ENCODE measurements at regions not wholly inside any gene's neighbourhood (a gene's known extent, or its start where the extent isn't known, plus 50 kb on each side); places are given as distances from the start of the nearest gene placed in this dataset.

DNA sequence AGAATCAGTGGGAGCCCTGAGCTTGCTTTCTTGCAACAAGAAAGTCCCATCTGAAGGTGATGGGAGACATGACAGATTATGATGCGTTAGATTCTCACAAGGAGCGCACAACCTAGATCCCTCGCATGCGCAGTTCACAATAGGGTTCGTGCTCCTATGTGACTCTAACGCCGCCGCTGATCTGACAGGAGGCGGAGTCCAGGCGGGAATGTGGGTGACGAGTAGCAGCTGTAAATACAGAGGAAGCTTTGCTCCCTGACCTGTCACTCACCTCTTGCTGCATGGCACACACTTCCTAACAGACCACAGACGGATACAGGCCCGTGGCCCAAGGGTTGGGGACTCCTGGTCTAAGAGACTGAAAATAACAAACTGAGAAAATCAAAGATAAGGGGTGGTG is 1163.4 kb upstream of the AUTS2 start:
- DNase-seq (ENCODE audit: low spot score) = no peak

DNA sequence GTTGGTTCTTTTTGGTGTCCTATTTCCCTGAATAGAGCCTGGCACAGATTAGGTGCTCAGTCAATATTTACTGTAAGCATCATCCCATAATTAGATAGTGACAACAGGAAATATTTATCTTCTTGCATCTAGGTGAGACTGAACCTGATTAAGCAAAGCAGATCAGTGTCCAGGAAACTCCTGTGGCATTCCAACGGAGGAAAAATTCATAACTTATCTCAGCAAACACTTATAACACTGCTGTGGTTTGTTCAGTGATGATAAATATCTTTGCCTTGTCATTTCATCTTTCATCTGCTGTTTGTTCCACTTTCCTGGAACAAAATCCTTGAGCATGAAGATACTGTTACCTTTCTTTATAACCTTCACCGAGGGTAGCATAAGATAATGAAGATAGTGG is 1160.3 kb upstream of the AUTS2 start:
- DNase-seq (ENCODE audit: low spot score) = no peak
- no peak overlapping the region for H3K27ac Mint-ChIP-seq (ENCODE audit: unreplicated experiment)
- peaks cover 2% of the 10 kb centered on the region for H3K27me3 Mint-ChIP-seq (ENCODE audit: unreplicated experiment)
- H3K36me3 Mint-ChIP-seq (ENCODE audit: low read depth, unreplicated experiment) = peaks cover 13% of the 10 kb centered on the region
- TF ChIP-seq, protein P1, sequence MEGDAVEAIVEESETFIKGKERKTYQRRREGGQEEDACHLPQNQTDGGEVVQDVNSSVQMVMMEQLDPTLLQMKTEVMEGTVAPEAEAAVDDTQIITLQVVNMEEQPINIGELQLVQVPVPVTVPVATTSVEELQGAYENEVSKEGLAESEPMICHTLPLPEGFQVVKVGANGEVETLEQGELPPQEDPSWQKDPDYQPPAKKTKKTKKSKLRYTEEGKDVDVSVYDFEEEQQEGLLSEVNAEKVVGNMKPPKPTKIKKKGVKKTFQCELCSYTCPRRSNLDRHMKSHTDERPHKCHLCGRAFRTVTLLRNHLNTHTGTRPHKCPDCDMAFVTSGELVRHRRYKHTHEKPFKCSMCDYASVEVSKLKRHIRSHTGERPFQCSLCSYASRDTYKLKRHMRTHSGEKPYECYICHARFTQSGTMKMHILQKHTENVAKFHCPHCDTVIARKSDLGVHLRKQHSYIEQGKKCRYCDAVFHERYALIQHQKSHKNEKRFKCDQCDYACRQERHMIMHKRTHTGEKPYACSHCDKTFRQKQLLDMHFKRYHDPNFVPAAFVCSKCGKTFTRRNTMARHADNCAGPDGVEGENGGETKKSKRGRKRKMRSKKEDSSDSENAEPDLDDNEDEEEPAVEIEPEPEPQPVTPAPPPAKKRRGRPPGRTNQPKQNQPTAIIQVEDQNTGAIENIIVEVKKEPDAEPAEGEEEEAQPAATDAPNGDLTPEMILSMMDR (IDR thresholded peaks at IDR 0.05; ENCODE audit: unreplicated experiment) = no peak
- no peaks in the 10 kb centered on the region for H3K4me1 Mint-ChIP-seq (ENCODE audit: unreplicated experiment)
- H3K9me3 Mint-ChIP-seq (ENCODE audit: unreplicated experiment) = peaks cover 14% of the 10 kb centered on the region
- no peak overlapping the region for H3K4me3 Mint-ChIP-seq (ENCODE audit: unreplicated experiment)

More for the DNA sequence above, 1163.4 kb upstream of the AUTS2 start:
- Mint-ChIP-seq H3K9me3 (ENCODE audit: unreplicated experiment) (peaks cover 25% of the 10 kb centered on the region), H3K27me3 (ENCODE audit: unreplicated experiment) (peaks cover 3% of the 10 kb centered on the region), H3K4me1 (ENCODE audit: unreplicated experiment) (no peaks in the 10 kb centered on the region), H3K27ac (ENCODE audit: unreplicated experiment) (no peak overlapping the region), H3K36me3 (ENCODE audit: low read depth, unreplicated experiment) (peaks cover 13% of the 10 kb centered on the region), H3K4me3 (ENCODE audit: unreplicated experiment) (no peak overlapping the region)
- TF ChIP-seq, protein P1 (IDR thresholded peaks at IDR 0.05; ENCODE audit: unreplicated experiment) = no peak

- Mint-ChIP-seq H3K27ac (ENCODE audit: unreplicated experiment) (no peak overlapping the region), H3K36me3 (ENCODE audit: low read depth, unreplicated experiment) (peaks cover 13% of the 10 kb centered on the region), H3K27me3 (ENCODE audit: unreplicated experiment) (no peaks in the 10 kb centered on the region), H3K4me1 (ENCODE audit: unreplicated experiment) (no peaks in the 10 kb centered on the region), H3K4me3 (ENCODE audit: unreplicated experiment) (no peak overlapping the region), H3K9me3 (ENCODE audit: unreplicated experiment) (peaks cover 18% of the 10 kb centered on the region)
- TF ChIP-seq, protein P1 (IDR thresholded peaks at IDR 0.05; ENCODE audit: unreplicated experiment) = no peak
- no peak for DNase-seq (ENCODE audit: low spot score)
These were observed 1159.5 kb upstream of the AUTS2 start for GRCh38 chr7:68438811-68439210.

GRCh38 chr7:68439897-68440296 is 1158.4 kb upstream of the AUTS2 start:
- Mint-ChIP-seq H3K36me3 (ENCODE audit: low read depth, unreplicated experiment) (peaks cover 13% of the 10 kb centered on the region), H3K4me3 (ENCODE audit: unreplicated experiment) (no peak overlapping the region), H3K9me3 (ENCODE audit: unreplicated experiment) (peaks cover 27% of the 10 kb centered on the region), H3K4me1 (ENCODE audit: unreplicated experiment) (no peaks in the 10 kb centered on the region), H3K27ac (ENCODE audit: unreplicated experiment) (no peak overlapping the region), H3K27me3 (ENCODE audit: unreplicated experiment) (no peaks in the 10 kb centered on the region)
- DNase-seq (ENCODE audit: low spot score) = no peak
- TF ChIP-seq, protein P1 (IDR thresholded peaks at IDR 0.05; ENCODE audit: unreplicated experiment) = no peak

DNA sequence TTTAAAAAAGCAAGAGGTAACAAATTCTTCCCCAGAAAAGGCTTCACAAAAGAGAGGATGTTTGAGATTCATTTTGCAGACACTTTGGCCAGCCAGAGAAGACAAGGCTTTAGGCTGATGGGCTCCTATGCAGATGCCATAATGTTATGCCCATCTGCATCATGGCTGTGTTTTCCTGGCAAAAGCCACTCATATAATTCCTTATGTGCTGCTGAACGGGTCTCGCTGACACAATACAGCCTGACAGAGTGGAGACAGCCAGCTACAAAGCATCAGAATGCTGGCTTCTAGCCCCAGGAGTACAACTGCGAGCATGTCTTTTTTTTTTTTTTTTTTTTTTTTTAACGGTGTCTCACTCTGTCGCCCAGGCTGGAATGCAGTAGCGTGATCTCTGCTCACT is 1157.4 kb upstream of the AUTS2 start:
- TF ChIP-seq, protein P1 (IDR thresholded peaks at IDR 0.05; ENCODE audit: unreplicated experiment) = no peak
- Mint-ChIP-seq H3K4me1 (ENCODE audit: unreplicated experiment) (no peaks in the 10 kb centered on the region), H3K27ac (ENCODE audit: unreplicated experiment) (no peak overlapping the region), H3K4me3 (ENCODE audit: unreplicated experiment) (no peak overlapping the region), H3K9me3 (ENCODE audit: unreplicated experiment) (peaks cover 32% of the 10 kb centered on the region), H3K27me3 (ENCODE audit: unreplicated experiment) (peaks cover 3% of the 10 kb centered on the region), H3K36me3 (ENCODE audit: low read depth, unreplicated experiment) (peaks cover 17% of the 10 kb centered on the region)
- DNase-seq (ENCODE audit: low spot score) = no peak
